MM.1S (cell line): ENCODE measurements at regions not wholly inside any gene's neighbourhood (a gene's known extent, or its start where the extent isn't known, plus 50 kb on each side); places are given as distances from the start of the nearest gene placed in this dataset.

Experiments used
- CTCF ChIP-seq: fragments of 300-600 bp; sonication (generic); IDR thresholded peaks from 2 replicates; pipeline ENCODE4 v1.5.1; 2016; ENCODE audit warnings: antibody characterized with exemption, low read length, mixed read lengths
- EZH2phosphoT487 ChIP-seq: fragments of 300-600 bp; sonication (generic); IDR thresholded peaks from 2 replicates; pipeline ENCODE4 v1.6.1; 2018; ENCODE audit warnings: antibody characterized with exemption, low read length

DNA sequence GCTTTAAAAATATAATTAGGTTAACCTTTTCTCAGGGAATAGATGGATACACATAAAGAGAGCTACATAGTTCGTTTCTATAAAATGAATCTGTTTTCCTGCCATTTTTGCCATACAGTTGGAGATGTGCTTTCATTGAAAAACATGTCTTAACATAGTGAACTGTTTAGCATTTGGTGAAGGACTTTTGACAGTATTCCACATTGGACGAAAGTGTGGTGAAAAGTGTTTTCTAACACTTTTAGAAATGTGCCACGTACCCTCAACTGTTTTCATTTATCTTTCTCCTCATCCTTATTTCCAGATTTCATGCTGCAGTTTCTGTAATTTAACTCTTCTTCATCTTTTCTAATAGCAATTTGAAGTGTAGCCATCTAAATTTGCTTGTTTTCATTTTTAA is 249.1 kb upstream of the MTNR1B start:
- TF ChIP-seq EZH2phosphoT487 (no peak), CTCF (no peak)
